ENCODE measurements at regions not wholly inside any gene's neighbourhood (a gene's known extent, or its start where the extent isn't known, plus 50 kb on each side); places are given as distances from the start of the nearest gene placed in this dataset.

GRCh38 chr18:75783566-75784281 is 356.2 kb upstream of the SMIM21 start:
- no peak overlapping the region for H3K4me2 ChIP-seq
- no peak overlapping the region for H3K4me3 Mint-ChIP-seq

More at GRCh38 chr18:75783566-75784281, 356.2 kb upstream of the SMIM21 start:
- Mint-ChIP-seq H3K36me3 (ENCODE audit: low read depth) (no peaks in the 10 kb centered on the region), H3K27ac (no peak overlapping the region), H3K27me3 (ENCODE audit: insufficient read depth, low read depth, poor library complexity) (peaks cover 3% of the 10 kb centered on the region), H3K9me3 (no peaks in the 10 kb centered on the region), H3K4me1 (peaks cover 12% of the 10 kb centered on the region)
- Histone ChIP-seq H2AFZ (peak overlapping the region; percentile 74), H3K4me3 (no peak overlapping the region), H3K27ac (ENCODE audit: low read depth) (no peak overlapping the region), H4K20me1 (replicated peaks; ENCODE audit: insufficient read depth) (no peaks in the 10 kb centered on the region), H3K27me3 (ENCODE audit: insufficient read depth) (no peaks in the 10 kb centered on the region), H3K9me2 (ENCODE audit: insufficient read depth) (peaks cover 4% of the 10 kb centered on the region; the same call in 1 of the 2 replicates), H3K36me3 (ENCODE audit: insufficient read depth) (0 out of 2 replicates have a peak, but pooled peaks cover under 1% of the 10 kb centered on the region), H3F3A (replicated peaks; ENCODE audit: low read depth) (no peaks in the 10 kb centered on the region), H3K4me1 (ENCODE audit: insufficient read depth) (no peaks in the 10 kb centered on the region), H3K79me2 (replicated peaks; ENCODE audit: insufficient read depth) (no peaks in the 10 kb centered on the region)
- ATAC-seq (peak; percentile 51), DNase-seq (ENCODE audit: low spot score) (no peak)
- TF ChIP-seq POLR2AphosphoS5 (IDR thresholded peaks at IDR 0.05; ENCODE audit: low read depth) (no peak), CREB1 (CRISPR knock-in tag; IDR thresholded peaks at IDR 0.05; ENCODE audit: low read depth) (no peak), EZH2phosphoT487 (IDR thresholded peaks at IDR 0.05; ENCODE audit: unreplicated experiment) (no peak), JUNB (IDR thresholded peaks at IDR 0.05; ENCODE audit: unreplicated experiment) (no peak), REST (IDR thresholded peaks at IDR 0.05; ENCODE audit: unreplicated experiment) (no peak), ETS1 (IDR thresholded peaks at IDR 0.05) (no peak), NANOG (IDR thresholded peaks at IDR 0.05; ENCODE audit: borderline replicate concordance) (no peak), CTCF (conservative IDR thresholded peaks at IDR 0.05; ENCODE audit: low read depth in 2 of 2) (no peak), STAT1 (IDR thresholded peaks at IDR 0.05; ENCODE audit: unreplicated experiment) (no peak), ZNF114 (CRISPR knock-in tag; IDR thresholded peaks at IDR 0.05) (no peak), EZH2 (IDR thresholded peaks at IDR 0.05; ENCODE audit: low read depth, unreplicated experiment) (no peak), ZNF462 (CRISPR knock-in tag; IDR thresholded peaks at IDR 0.05) (no peak), ZNF331 (CRISPR knock-in tag; IDR thresholded peaks at IDR 0.05; ENCODE audit: low read depth) (no peak)

Measured in GM23338 (cell line).